GM23338 (cell line): ENCODE measurements at regions not wholly inside any gene's neighbourhood (a gene's known extent, or its start where the extent isn't known, plus 50 kb on each side); places are given as distances from the start of the nearest gene placed in this dataset.

Source experiments
- ATAC-seq: fragments of 200-7000 bp; cut with Tn5 transposase; 3 replicates; pipeline ENCODE4 v1.9.1; 2020
- DNase-seq: peaks from one replicate; pipeline ENCODE4 v3.0.0-alpha.2; 2015; ENCODE audit warnings: low spot score
- H2AFZ ChIP-seq: fragments of 200-600 bp; sonication (generic); 2 replicates; pipeline ENCODE4 v1.8.0; 2016; ENCODE audit warnings: antibody characterized with exemption, mild to moderate bottlenecking, moderate library complexity
- H3F3A ChIP-seq: fragments of 200-600 bp; sonication (generic); replicated peaks from 2 replicates; pipeline ENCODE4 v1.8.0; 2017; ENCODE audit warnings: antibody characterized with exemption, mixed run types, low read depth
- H3K27ac ChIP-seq: fragments of 200-600 bp; sonication (generic); 2 replicates; pipeline ENCODE4 v1.6.1; 2016; ENCODE audit warnings: low read depth
- H3K27me3 ChIP-seq: fragments of 200-600 bp; sonication (generic); 2 replicates; pipeline ENCODE4 v1.8.0; 2016; ENCODE audit warnings: mild to moderate bottlenecking, mixed run types, moderate library complexity; ENCODE audit not compliant: insufficient read depth
- H3K36me3 ChIP-seq: fragments of 200-600 bp; sonication (generic); 2 replicates; pipeline ENCODE4 v1.8.0; 2016; ENCODE audit warnings: mild to moderate bottlenecking; ENCODE audit not compliant: insufficient read depth
- H3K4me1 ChIP-seq: fragments of 200-600 bp; sonication (generic); 2 replicates; pipeline ENCODE4 v1.8.0; 2016; ENCODE audit warnings: mild to moderate bottlenecking, moderate library complexity; ENCODE audit not compliant: insufficient read depth
- H3K4me2 ChIP-seq: fragments of 200-600 bp; sonication (generic); 2 replicates; pipeline ENCODE4 v1.7.1; 2017; ENCODE audit warnings: mixed run types
- H3K4me3 ChIP-seq: fragments of 200-600 bp; sonication (generic); 2 replicates; pipeline ENCODE4 v1.6.1; 2016; ENCODE audit warnings: mixed run types
- H3K79me2 ChIP-seq: fragments of 200-600 bp; sonication (generic); replicated peaks from 2 replicates; pipeline ENCODE4 v1.8.0; 2017; ENCODE audit warnings: mild to moderate bottlenecking; ENCODE audit not compliant: insufficient read depth
- H3K9me2 ChIP-seq: fragments of 200-600 bp; sonication (generic); 2 replicates; pipeline ENCODE4 v1.8.0; 2017; ENCODE audit not compliant: insufficient read depth
- H4K20me1 ChIP-seq: fragments of 200-600 bp; sonication (generic); replicated peaks from 2 replicates; pipeline ENCODE4 v1.8.0; 2017; ENCODE audit warnings: mild to moderate bottlenecking; ENCODE audit not compliant: insufficient read depth
- H3K27ac Mint-ChIP-seq: 2 replicates; pipeline ENCODE4 v1.8.0; 2020; ENCODE audit warnings: inconsistent platforms, mild to moderate bottlenecking, moderate library complexity, mixed read lengths
- H3K27me3 Mint-ChIP-seq: 3 replicates; pipeline ENCODE4 v1.8.0; 2022; ENCODE audit warnings: low read depth, mild to moderate bottlenecking, moderate library complexity, mixed read lengths, inconsistent platforms; ENCODE audit not compliant: insufficient read depth, poor library complexity
- H3K36me3 Mint-ChIP-seq: 3 replicates; pipeline ENCODE4 v1.8.0; 2021; ENCODE audit warnings: low read depth, mild to moderate bottlenecking, inconsistent platforms, moderate library complexity, mixed read lengths
- H3K4me1 Mint-ChIP-seq: 3 replicates; pipeline ENCODE4 v1.8.0; 2020; ENCODE audit warnings: mild to moderate bottlenecking, inconsistent platforms, mixed read lengths
- H3K4me3 Mint-ChIP-seq: 3 replicates; pipeline ENCODE4 v1.8.0; 2021; ENCODE audit warnings: moderate library complexity, mild to moderate bottlenecking, inconsistent platforms, mixed read lengths
- H3K9me3 Mint-ChIP-seq: 3 replicates; pipeline ENCODE4 v1.8.0; 2020; ENCODE audit warnings: moderate library complexity, mild to moderate bottlenecking, inconsistent platforms, mixed read lengths
- CTCF ChIP-seq, 2 experiments: fragments of 200-600 bp in 1 of 2; sonication (generic) in 1 of 2; conservative IDR thresholded peaks; 2 replicates each; pipeline versions ENCODE4 v1.5.1 to v1.6.1; 2016 to 2017; ENCODE audit warnings: antibody characterized with exemption in 2 of 2, low read depth in 2 of 2, mild to moderate bottlenecking in 2 of 2, moderate library complexity in 1 of 2
- ETS1 ChIP-seq: IDR thresholded peaks from 2 replicates; pipeline ENCODE4 v1.6.1; 2016; ENCODE audit warnings: antibody characterized with exemption
- EZH2 ChIP-seq: fragments of 200-600 bp; sonication (generic); IDR thresholded peaks from one replicate; pipeline ENCODE4 v1.8.0; 2017; ENCODE audit warnings: antibody characterized with exemption, mild to moderate bottlenecking, low read depth; ENCODE audit not compliant: unreplicated experiment
- EZH2phosphoT487 ChIP-seq: fragments of 200-600 bp; sonication (generic); IDR thresholded peaks from one replicate; pipeline ENCODE4 v1.8.1; 2018; ENCODE audit warnings: antibody characterized with exemption; ENCODE audit not compliant: unreplicated experiment
- JUNB ChIP-seq: IDR thresholded peaks from one replicate; pipeline ENCODE4 v1.6.1; 2016; ENCODE audit warnings: antibody characterized with exemption; ENCODE audit not compliant: unreplicated experiment
- NANOG ChIP-seq: IDR thresholded peaks from 2 replicates; pipeline ENCODE4 v1.6.1; 2016; ENCODE audit warnings: antibody characterized with exemption, borderline replicate concordance
- POLR2AphosphoS5 ChIP-seq: IDR thresholded peaks from 2 replicates; pipeline ENCODE4 v1.6.1; 2016; ENCODE audit warnings: antibody characterized with exemption, low read depth
- REST ChIP-seq: IDR thresholded peaks from one replicate; pipeline ENCODE4 v1.6.1; 2018; ENCODE audit warnings: antibody characterized with exemption; ENCODE audit not compliant: unreplicated experiment
- ZNF331 ChIP-seq: fragments of 250-450 bp; sonication (Bioruptor Pico); IDR thresholded peaks from 2 replicates; pipeline ENCODE4 v1.5.0; 2020; ENCODE audit warnings: low read depth, mild to moderate bottlenecking, moderate library complexity
- ZNF462 ChIP-seq: fragments of 250-450 bp; sonication (Bioruptor Pico); IDR thresholded peaks from 2 replicates; pipeline ENCODE4 v1.5.0; 2020; ENCODE audit warnings: mild to moderate bottlenecking, moderate library complexity

- Histone ChIP-seq H3K27ac (no peak overlapping the region), H2AFZ (no peak overlapping the region), H3K36me3 (no peaks in the 10 kb centered on the region; the same call in 1 of the 2 replicates), H3K4me1 (no peaks in the 10 kb centered on the region), H3F3A (no peaks in the 10 kb centered on the region), H3K9me2 (no peaks in the 10 kb centered on the region), H3K27me3 (no peaks in the 10 kb centered on the region), H3K79me2 (no peaks in the 10 kb centered on the region), H3K4me3 (no peak overlapping the region), H4K20me1 (no peaks in the 10 kb centered on the region), H3K4me2 (no peak overlapping the region)
- Mint-ChIP-seq H3K27me3 (peaks cover 2% of the 10 kb centered on the region), H3K4me1 (no peaks in the 10 kb centered on the region), H3K9me3 (no peaks in the 10 kb centered on the region), H3K36me3 (no peaks in the 10 kb centered on the region), H3K27ac (no peak overlapping the region), H3K4me3 (no peak overlapping the region)
- no peak for DNase-seq
- TF ChIP-seq JUNB (no peak), NANOG (no peak), ZNF462 (CRISPR knock-in tag) (no peak), ETS1 (no peak), ZNF331 (CRISPR knock-in tag) (no peak), EZH2phosphoT487 (no peak), EZH2 (no peak), CTCF (conservative IDR thresholded peaks at IDR 0.05; ENCODE audit: low read depth in 2 of 2) (no peak), REST (no peak), POLR2AphosphoS5 (no peak)
- no peak for ATAC-seq
These were observed 365.1 kb upstream of the PRR16 start for GRCh38 chr5:120098902-120099535.
